GM19238 (cell line): ENCODE measurements at regions not wholly inside any gene's neighbourhood (a gene's known extent, or its start where the extent isn't known, plus 50 kb on each side); places are given as distances from the start of the nearest gene placed in this dataset.
"Not testable (repeated sequence)": the region's sequence is repeated elsewhere in the genome, so short reads cannot be mapped to it uniquely, and the experiment has no call there.

Experiments used
- DNase-seq: peaks from one replicate; pipeline ENCODE4 v3.0.0; 2011; ENCODE audit warnings: low spot score; ENCODE audit not compliant: insufficient read length

- no peak for DNase-seq
These were observed 815.0 kb downstream of the CDH18 start for GRCh38 chr5:19172926-19173470.

GRCh38 chr5:19175776-19176570 is 812.0 kb downstream of the CDH18 start:
- no peak for DNase-seq

- no peak for DNase-seq
These were observed 808.4 kb downstream of the CDH18 start for GRCh38 chr5:19179571-19179970.

GRCh38 chr5:19189176-19189575 is 798.8 kb downstream of the CDH18 start:
- DNase-seq, result no peak

- no peak for DNase-seq
These were observed 794.4 kb downstream of the CDH18 start for GRCh38 chr5:19193631-19194030.

- DNase-seq, result no peak
These were observed 791.4 kb downstream of the CDH18 start for GRCh38 chr5:19196631-19197030.

- no peak for DNase-seq
These were observed 787.7 kb downstream of the CDH18 start for GRCh38 chr5:19200251-19200650.

- no peak for DNase-seq
These were observed 779.6 kb downstream of the CDH18 start for GRCh38 chr5:19208397-19208796.

GRCh38 chr5:19210886-19211285 is 777.1 kb downstream of the CDH18 start:
- no peak for DNase-seq

GRCh38 chr5:19229179-19229835 is 758.7 kb downstream of the CDH18 start:
- no peak for DNase-seq

- no peak for DNase-seq
These were observed 754.4 kb downstream of the CDH18 start for GRCh38 chr5:19233573-19233972.

- no peak for DNase-seq
These were observed 752.9 kb downstream of the CDH18 start for GRCh38 chr5:19235101-19235584.

- DNase-seq, result no peak
These were observed 747.8 kb downstream of the CDH18 start for GRCh38 chr5:19240170-19240569.

GRCh38 chr5:19241690-19242089 is 746.3 kb downstream of the CDH18 start:
- DNase-seq, result no peak

GRCh38 chr5:19246191-19246590 is 741.8 kb downstream of the CDH18 start:
- not testable (repeated sequence) for DNase-seq

- DNase-seq, result no peak
These were observed 740.7 kb downstream of the CDH18 start for GRCh38 chr5:19247302-19247701.

GRCh38 chr5:19256036-19256435 is 732.0 kb downstream of the CDH18 start:
- no peak for DNase-seq

GRCh38 chr5:19258686-19259085 is 729.3 kb downstream of the CDH18 start:
- no peak for DNase-seq

- no peak for DNase-seq
These were observed 726.1 kb downstream of the CDH18 start for GRCh38 chr5:19261879-19262278.

- DNase-seq, result no peak
These were observed 723.2 kb downstream of the CDH18 start for GRCh38 chr5:19264821-19265220.

- no peak for DNase-seq
These were observed 721.2 kb downstream of the CDH18 start for GRCh38 chr5:19266791-19267190.

GRCh38 chr5:19270153-19270552 is 717.8 kb downstream of the CDH18 start:
- no peak for DNase-seq
